ENCODE measurements at regions not wholly inside any gene's neighbourhood (a gene's known extent, or its start where the extent isn't known, plus 50 kb on each side); places are given as distances from the start of the nearest gene placed in this dataset.

DNA sequence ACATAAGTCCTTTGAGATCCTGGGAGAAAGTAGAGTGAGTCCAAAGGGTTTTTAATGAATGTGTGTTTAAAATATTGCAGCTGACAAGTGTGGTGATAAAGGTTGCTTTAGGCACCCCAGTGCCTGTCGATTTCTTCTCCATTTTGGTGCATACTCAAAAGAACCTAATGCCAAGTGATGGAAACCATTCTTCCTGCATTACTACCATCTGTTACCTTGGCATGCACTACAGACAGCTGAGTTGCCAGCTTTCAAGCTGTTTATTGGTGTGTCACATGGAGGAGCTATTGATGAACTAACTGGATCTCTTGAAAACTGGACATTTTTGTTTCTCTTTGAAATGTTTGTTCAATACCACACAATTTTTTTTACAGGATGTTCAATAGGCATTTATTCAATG, 350.0 kb downstream of the AKAIN1 start:
- no peak for DNase-seq

DNA sequence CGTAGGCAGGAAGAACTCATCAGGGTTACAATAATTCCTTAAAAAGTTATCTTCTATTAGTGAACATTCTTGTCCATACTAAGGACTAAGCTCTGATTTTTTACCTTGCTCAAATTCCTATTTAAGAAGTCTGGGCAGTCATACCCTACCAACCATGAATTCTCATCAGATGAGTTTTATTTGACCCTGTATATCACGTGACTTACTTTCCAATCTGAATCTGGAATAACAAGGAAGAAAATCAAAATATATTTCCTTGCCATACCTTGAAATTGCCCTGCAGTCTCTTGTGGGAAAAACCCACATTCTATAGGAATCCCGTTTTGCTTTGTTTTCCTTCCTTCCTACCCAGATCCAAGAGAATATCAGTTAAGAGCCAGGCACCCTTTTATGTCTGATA, 352.7 kb downstream of the AKAIN1 start:
- DNase-seq: no peak

DNA sequence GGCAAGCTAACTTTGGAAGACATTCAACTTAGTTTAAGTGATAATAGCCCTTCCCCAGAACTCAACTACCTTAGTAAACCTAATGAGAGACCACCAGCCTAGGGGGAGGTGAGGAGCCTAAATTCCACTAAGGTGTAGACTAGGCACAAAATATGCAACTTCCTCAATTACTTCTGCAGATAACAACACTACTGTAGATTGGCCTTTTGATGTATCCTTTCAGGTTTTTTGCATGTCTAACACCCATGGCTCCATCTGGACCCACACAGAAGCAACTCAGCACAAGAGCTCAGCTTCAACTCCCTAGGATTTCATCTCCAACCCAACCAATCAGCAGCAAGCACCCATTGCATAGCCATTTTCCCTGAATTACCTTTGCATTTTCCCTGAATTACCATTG, 353.3 kb downstream of the AKAIN1 start:
- DNase-seq: no peak

DNA sequence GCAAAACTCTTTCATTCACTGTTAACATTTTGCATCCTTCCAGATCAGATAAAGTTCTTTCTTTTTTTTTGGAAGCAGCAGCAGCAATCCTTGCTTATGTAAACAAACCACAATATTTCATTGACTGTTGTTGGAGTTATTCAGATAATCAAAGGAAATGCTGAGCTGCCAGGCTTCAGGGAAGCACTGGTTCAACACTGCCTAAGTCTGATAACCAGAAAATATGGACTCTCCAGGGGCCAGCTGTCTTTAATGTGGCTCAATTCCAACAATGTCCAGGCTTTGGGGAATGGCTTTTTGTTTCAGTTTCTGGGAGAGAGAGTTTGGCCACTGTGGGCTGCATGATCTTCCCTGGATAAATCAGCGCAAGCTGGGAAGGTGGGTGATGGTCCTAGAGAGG, 354.3 kb downstream of the AKAIN1 start:
- no peak for DNase-seq

DNA sequence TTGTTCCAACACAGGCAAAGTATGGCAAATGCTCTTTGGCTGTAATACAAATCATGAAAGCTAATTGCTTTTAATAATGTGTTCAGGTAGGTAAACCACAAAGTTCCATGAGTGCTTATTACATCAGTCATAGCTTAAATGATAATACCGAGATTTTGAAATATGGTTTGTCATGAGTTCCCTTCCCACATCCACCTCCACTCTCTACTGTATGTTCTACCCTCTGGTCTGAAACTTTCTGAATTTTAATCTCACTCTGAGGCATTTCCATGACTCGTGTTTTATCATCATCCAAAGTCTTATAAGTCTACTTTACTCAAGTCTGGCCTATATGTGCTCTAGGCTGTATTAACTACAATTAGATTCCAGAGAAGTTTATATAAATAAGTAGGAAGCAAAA, 354.8 kb downstream of the AKAIN1 start:
- DNase-seq: no peak

DNA sequence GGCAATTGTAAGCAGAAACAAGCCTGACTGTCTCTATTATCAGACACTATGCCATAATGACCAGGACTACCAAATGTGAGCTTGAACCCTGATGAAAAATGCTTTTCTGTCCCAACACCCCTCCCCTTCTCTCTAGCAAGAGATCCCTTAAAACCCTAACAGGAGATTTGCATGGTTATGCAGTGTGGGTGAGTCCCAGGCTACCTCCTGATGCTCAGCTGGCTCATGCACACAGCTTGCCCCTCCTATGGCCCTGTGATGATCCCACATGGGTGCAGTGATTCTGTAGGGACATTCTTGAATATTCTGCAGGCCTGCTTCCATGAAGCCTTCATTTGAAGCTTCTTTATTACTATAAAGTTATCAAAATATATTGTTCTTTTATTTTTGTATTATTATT, 357.4 kb downstream of the AKAIN1 start:
- no peak for DNase-seq

DNA sequence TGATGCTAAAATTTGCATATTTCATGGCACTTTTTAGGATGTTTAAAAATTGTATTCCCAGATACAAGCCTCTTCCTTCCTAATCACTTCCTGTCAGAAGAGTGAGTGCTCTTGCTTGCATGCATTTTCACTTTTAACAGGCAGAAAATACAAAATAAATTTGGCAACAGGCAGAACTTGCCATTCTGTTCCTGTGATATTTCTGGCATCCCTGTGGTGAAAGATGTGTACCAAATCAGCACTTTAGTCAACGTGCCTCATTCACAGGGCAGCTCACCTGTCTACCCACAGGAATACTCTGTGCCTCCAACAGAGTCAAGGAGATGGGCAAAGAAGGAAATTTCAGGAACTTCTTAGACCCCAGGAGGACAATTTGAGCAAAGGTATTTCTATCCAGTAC, 360.9 kb downstream of the AKAIN1 start:
- no peak for DNase-seq

DNA sequence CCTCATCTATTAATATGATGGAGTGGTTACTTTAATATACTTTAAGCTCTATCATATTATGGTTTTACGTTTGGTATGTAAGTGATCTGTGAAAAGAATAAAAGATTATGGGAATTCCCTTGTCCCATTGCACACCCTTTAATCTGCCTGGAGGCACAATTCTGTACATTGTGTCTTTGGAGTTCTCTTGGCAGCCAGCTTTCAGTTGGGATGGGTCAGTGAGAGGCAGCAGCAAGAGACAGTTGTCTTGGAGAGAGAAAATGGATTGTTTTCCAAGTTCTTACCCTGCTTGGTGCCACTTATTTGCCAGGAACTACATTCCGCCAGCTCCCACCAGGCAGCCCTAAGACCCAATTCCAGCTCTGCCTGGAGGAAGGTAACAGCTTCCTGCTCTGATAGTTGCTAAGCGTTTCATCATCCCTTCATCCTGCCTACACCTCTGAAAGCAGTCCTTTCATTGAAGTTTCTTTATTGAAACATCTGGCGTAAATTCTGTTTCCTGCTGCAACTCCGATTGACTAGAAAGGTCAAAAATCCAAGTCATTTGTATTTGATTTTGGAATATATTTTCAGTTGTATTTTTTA, 365.2 kb downstream of the AKAIN1 start:
- no peak for DNase-seq

DNA sequence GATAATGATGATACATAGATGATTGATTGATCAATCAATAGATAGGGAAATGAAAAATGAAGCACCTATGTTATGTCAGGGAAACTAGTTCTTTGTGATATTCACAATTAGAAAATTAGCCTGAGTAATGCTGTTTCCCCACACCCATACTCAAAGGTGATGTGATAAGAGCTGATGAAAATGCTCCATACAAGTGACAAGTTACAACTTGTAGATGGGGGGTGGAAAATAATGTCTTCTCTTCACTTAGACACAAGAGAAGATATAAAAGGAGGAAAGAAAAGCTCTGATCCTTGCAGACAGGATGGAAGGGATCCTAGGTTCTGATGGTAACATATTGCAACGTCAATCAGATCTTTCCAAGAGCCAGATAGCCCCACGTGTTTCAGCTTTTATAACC, 365.9 kb downstream of the AKAIN1 start:
- no peak for DNase-seq

DNA sequence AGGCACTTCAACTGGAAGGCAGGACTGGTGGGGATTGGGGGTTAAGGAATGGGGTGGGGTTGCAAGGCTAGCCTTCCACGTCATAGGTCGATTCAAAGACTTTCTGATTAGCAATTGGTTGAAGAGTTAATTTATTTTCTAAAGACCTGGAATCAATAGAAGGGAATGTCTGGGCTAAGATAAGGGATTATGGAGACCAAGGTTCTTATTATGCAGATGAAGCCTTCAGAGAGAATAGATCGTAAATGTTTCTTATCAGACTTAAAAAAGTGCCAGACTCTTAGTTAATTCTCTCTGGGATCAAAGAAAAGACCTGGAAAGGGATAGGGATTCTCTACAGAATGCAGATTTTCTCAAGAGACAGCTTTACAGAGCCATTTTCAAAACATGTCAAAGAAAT, 368.0 kb upstream of the DLGAP1 start:
- DNase-seq: no peak

DNA sequence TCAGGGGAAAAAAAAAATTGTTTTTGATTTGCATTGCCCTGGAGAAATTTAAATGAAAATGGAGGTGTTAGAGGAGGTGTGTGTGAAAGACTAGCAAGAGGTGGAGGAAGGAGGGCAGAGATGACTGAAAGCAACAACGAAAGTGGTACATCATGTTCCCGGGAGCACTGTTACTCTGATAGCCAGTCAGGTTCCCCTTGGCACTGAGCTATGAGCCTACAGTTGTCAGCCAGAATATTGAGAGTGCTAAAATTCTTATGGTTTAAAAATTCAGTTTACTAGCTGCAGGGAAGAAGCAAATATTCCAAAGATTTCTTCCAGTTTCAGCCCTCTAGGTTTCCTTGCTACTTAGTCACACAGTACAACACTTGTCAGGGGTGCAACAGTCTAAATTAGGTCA, 366.7 kb upstream of the DLGAP1 start:
- no peak for DNase-seq

DNA sequence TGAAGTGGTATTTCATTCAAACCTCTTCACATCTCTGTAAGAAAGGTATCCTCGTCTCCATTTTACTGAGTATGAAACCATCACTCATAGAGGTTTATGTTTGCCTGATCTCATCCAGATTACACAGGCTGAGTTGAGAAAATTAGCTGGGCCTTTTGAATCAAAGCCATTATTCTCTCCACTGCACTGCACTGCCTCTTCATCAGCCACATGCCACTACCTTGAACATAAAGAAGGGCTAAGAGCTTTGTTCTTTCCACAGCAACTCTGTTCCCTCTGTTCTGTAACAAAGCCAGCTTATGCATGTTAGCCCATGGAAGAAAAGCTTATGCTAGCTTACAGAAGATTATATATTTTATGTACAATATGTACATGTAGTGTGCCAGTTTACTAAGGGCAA, 362.6 kb upstream of the DLGAP1 start:
- DNase-seq: no peak

DNA sequence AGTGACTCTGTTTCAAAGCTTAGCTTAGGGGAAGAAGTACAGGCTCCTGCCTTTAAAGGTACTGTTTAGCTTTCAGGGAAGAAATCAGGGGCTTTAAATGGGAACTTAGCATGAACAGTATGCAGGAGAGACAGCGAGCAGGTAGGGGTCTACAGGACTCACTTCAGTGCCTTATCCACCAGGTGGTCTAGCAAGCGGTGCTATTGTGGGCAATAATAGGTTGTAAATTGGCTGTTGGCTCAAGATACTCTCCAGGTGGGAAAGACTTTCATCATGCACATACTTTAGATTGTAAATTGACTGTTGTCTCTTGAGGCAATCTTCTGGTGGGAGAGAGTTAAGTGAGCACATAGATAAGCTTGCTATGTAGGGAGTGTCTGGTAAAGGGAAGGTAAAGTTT, 358.6 kb upstream of the DLGAP1 start:
- no peak for DNase-seq

DNA sequence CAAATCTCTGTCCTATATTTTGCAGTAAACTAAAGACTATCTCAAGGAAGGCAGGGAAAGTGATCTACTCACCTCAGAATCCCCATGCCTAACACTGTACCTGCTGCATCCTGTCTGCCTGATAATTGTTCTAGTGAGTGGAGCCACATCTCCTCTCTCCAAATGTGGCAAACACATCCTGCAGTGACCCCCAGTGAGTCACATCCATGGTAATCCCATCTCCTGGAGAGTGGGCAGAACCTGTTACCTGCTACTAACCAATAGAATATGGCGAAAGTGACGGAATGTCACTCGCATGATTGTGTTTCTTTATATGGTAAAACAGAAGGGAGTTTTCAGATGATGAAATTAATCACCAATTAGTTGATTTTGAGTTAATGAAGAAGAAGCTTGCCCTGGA, 353.8 kb upstream of the DLGAP1 start:
- no peak for DNase-seq

DNA sequence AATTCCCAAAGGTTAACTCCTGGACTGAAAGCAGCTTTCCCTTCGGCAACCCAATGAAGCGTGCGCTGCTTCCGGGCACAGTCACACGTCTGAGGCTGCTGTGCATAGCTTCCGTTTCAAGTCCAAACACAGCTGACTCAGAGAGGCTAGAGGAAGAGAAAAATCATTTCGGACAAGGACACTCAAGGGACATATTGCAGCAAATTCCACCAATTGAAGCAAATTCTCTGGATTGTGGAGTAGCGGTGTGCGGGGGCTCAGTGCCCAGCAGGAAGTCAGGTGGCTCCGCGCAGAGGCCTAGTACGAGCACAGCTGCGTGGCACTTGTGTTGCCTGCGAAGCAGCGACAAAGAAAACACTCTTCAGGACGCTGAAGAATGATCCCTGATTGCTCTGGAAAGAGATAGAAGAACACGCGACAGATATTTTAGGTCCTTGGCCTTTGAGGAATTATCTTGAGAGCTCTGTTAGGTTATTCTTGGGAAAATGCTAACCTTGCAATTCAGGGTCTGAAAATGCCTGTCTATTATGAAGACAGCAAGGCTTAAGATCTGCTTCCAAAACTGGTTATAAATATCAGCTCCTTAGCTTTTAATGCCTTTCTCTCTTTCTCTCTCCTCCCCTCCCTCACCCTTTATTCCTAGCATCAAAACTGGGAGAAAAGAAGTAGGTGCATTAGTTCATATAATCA, 352.6 kb upstream of the DLGAP1 start:
- no peak for DNase-seq

DNA sequence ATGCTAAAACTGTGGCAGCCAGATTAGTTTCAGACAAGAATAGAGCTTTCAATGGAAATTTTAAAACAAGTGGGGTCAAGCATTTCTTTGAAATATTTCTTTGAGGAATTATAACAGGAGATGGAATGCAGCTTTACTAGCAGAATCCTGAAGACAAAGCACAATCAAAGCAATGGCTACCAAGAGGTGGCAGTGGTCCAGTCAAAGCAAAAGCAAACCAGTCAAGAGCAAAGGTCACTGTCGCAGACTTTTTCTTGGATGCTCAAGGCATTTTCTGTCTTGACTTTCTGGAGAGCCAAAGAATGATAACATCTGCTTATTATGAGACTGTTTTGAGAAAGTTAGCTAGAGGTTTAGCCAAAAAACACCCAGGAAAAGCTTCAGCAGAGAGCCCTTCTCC, 351.2 kb upstream of the DLGAP1 start:
- DNase-seq: no peak

DNA sequence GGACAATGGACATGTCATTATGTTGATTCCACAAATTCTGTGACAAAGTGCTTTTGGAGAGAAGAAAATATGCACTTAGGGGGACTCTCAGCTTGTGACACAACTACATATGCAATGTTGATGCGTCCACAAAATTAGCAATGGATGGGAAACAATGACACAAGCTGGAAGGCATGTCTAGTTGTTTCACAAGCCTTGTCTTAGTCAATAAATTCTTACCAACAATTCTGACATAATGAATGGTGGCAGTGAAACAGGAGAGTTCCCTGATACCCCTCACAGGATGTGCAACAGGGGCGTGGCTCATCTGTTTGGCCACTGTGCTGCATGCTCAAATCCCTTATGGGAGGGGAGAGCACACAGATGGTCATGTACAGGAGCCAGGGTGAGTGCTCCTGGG, 347.2 kb upstream of the DLGAP1 start:
- no peak for DNase-seq

DNA sequence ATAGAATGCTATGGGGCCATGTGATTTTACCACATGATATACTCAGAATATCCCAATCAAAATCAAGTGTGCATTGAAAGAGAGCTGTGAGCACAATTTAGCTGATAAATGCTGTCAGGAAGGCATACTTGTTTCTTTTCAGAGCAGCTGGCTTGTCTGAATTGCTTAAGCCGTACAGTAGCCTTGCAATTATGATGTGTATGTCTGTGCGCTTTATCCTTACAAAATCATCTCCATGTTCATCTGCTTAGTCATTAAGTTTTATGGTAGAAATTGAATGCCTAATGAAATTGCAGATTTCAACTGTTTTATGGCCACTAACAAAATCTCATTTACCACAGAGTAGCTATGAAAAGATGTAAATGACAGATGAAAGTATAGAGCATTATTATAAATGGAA, 346.0 kb upstream of the DLGAP1 start:
- no peak for DNase-seq

DNA sequence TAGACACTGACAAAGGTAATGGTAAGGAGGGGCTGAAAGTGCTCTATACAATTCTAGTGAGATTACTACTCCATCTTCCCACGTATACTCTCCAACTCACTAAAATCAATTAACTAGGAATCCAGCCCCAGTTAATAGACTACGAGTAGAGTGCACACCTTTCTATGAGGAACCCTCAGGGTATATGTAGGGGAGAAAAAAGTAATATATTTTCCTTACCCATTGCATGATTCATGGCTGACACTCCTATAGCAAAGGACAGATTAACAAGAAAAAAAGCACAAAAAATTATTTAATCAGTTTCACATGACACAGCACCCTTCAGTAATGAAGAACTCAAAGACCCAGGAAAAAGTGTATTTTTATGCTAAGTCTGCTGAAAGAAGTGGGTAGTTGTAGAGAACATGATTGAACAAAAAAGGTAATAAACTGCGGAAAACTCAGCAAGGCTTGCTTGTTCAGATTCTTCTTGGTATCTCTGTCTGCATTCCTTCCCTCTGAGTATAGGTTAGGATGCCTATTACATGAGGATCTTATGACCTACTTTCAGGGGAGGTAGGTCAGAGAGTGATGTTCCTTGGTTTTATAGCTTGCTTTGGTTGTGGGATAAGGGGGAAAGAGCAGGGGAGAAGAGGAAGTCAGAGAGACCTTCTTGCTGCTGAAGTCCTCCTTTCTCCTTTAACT, 342.0 kb upstream of the DLGAP1 start:
- DNase-seq: no peak

DNA sequence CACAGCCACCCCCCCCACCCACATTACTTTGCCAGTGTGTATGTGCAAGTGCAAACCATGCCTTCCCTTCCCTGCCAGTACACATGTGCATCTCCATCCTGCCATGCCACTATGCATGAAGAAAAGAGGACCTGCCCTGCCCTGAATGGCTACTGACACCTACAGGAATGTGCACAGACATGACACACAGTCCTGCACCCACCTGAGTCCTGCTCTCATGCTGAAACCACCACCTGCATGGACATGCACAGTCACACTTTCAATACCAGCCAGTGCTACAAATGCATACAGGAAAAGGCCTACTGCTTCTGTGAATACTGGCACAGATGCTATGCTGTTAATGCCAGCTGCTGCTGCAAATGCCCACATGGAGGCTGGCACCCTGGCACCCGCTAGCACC, 334.4 kb upstream of the DLGAP1 start:
- no peak for DNase-seq

DNA sequence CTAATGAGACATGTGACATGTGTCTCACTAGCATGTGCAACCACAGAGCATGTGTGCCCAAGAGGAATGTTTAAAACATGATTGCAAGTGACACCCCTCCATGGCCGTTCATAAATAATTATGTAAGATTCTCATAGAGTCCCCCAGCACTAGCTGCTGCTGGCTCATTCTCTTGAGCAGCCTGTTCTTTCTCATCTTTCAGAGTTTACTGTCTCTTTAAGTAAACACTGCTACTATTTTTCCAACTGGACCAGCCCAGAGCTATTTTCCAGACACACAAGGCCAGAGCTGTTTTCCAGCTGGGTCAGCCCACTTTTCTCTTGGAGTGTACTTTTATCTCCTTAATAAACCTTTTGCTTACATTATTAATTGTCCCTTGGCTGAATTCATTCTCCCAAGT, 326.8 kb upstream of the DLGAP1 start:
- DNase-seq: no peak

DNA sequence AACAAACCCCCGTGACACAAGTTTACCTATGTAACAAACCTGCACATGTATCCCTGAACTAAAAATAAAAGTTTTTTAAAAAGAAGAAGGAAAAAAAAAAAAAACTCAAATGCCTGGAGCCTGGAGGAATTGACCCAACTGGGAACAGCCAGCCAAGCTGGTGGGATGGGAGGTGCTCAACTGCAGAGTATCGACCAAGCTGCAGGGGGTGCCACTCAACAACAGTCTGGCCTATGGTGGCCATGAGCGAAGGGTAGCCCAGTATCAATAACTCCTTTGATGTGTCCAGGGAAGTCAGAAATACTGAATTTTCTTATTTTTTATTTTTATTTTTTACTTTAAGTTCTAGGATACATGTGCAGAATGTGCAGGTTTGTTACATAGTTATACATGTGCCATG, 310.3 kb upstream of the DLGAP1 start:
- no peak for DNase-seq

DNA sequence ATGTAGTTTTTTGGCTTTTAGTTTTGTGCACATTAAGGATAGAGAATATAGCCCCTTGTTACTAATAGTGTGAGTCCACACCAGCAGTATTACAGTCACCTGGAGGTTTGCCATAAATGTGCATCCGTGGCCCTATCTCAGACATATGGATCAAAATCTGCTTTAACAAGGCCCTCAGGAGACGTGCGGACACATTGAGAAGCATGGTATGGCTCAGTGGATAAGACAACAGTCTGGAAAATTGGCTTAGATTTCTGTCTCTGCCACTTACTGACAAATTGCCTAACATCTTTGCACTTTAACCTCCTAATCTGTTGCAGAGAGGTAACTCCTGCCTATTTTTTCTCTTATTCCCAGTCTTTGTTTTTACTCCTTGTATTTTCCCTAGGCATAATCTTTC, 307.2 kb upstream of the DLGAP1 start:
- no peak for DNase-seq

DNA sequence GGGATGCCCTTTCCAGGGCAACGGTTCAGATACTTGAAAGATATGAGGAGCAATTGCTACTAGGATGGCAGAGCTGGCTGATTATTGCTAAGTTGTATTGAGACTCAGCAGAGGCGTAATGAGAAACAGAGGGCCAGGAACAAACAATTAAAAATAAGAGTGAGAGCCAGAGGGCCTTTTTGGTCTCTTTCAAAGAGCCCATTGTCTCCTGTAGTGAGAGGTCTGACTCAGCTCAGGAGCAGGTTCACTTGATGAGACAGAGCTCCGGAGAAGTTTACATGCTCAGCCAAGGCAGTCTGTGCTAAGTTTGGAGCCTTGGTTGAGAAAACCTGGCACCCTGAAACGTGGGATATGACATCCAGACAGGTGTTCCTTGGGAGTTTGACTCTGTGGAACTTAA, 303.9 kb upstream of the DLGAP1 start:
- DNase-seq: no peak

DNA sequence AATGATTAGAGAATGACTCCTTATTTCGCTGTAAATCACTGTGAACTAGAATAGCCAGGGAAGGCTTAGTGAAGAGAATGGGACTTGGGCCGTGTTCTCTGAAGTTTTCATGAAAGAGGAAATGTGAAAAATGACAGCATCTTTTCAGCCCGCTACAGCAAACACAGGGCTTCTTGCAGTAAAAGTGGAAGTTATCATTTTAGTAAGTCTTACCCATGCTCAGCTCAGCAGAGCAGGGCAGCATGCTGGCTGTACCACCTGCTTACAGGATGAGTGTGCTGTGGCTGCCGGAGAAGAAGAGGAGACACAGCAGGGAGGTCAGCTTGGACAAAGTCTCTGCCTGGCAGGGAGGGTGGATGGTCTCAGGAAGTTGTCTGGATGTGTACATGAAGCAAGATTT, 300.7 kb upstream of the DLGAP1 start:
- no peak for DNase-seq

All from femur (tissue), 1 donor.